AG10803 (cell line): ENCODE measurements at regions not wholly inside any gene's neighbourhood (a gene's known extent, or its start where the extent isn't known, plus 50 kb on each side); places are given as distances from the start of the nearest gene placed in this dataset.

Experiments
- DNase-seq: peaks from one replicate; pipeline ENCODE4 v3.0.0; 2010; ENCODE audit warnings: low read depth
- H3K4me3 ChIP-seq: 2 replicates; pipeline ENCODE4 v1.5.1; 2011; ENCODE audit warnings: mild to moderate bottlenecking, low read length, control low read depth
- TF ChIP-seq, protein P1 (sequence below): conservative IDR thresholded peaks from 2 replicates; pipeline ENCODE4 v1.5.1; 2011; ENCODE audit warnings: mild to moderate bottlenecking, low read length, control low read depth, inconsistent platforms

DNA sequence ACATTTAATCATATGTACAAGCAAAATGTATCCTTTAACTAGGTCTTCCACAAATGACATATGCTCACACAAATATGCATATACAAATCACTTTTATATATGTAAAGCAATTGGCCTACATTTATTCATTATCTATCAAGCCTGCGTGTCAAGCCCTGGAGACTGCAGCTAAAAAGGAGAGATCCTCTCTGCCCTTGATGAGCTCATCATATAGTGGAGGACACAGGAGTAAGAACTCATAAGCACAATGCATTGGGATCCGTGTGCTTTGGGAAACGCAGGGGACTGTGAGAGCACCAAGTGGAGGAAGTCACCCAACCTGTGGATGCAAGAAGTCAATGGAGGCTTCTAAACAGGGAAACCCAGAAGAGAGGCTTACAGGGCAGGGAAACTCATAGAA, 735.7 kb downstream of the BCL11B start:
- TF ChIP-seq, protein P1, sequence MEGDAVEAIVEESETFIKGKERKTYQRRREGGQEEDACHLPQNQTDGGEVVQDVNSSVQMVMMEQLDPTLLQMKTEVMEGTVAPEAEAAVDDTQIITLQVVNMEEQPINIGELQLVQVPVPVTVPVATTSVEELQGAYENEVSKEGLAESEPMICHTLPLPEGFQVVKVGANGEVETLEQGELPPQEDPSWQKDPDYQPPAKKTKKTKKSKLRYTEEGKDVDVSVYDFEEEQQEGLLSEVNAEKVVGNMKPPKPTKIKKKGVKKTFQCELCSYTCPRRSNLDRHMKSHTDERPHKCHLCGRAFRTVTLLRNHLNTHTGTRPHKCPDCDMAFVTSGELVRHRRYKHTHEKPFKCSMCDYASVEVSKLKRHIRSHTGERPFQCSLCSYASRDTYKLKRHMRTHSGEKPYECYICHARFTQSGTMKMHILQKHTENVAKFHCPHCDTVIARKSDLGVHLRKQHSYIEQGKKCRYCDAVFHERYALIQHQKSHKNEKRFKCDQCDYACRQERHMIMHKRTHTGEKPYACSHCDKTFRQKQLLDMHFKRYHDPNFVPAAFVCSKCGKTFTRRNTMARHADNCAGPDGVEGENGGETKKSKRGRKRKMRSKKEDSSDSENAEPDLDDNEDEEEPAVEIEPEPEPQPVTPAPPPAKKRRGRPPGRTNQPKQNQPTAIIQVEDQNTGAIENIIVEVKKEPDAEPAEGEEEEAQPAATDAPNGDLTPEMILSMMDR, result no peak
- DNase-seq, result no peak
- H3K4me3 ChIP-seq, result no peak overlapping the region

- no peak overlapping the region for H3K4me3 ChIP-seq
- no peak for DNase-seq
- TF ChIP-seq, protein P1, result no peak
These were observed 729.7 kb downstream of the BCL11B start for GRCh38 chr14:98542316-98542715.

DNA sequence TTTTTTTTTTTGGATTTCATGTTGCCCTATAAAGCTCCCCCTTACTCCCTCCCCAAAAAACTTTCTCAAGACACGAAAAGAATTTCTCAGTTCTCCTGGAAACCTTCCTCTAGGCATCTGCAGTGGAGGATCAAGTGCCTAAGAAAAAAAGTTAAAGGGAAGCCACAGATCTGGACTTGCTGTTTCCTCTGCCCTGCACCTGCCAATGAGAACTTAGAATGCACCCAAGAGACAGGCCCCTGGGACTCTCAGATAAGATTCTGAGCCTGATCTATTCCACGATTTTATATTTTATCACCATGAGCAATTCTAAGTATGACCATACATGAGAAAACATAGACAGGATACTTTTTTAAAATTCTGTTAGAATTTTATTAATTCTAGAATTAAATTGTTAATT, 728.9 kb downstream of the BCL11B start:
- TF ChIP-seq, protein P1, result no peak
- H3K4me3 ChIP-seq, result no peak overlapping the region
- DNase-seq, result no peak

GRCh38 chr14:98544174-98544573, 727.8 kb downstream of the BCL11B start:
- TF ChIP-seq, protein P1, result no peak
- DNase-seq, result no peak

DNA sequence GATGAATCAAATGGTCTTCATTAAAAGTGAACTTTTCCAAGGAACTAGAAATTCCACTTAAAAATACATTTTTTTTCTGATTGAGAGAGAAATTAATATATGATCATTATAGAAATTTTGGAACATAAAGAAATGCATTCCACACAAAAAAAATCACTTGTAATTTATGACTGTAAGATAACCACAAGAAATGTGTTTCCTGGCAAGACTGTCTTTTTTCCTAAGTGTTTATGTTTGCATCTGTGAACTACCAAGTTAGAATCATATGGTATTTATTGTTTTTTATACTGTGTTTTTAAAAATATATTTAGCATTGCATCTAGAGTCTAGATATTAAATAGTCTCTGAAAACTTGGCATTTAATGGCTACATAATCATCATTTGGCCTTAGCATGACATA, 726.8 kb downstream of the BCL11B start:
- no peak overlapping the region for H3K4me3 ChIP-seq
- TF ChIP-seq, protein P1, result no peak
- no peak for DNase-seq

More at GRCh38 chr14:98544174-98544573, 727.8 kb downstream of the BCL11B start:
- H3K4me3 ChIP-seq, result no peak overlapping the region

- no peak for DNase-seq
- TF ChIP-seq, protein P1, result no peak
- H3K4me3 ChIP-seq, result no peak overlapping the region
These were observed 723.8 kb downstream of the BCL11B start for GRCh38 chr14:98548071-98548686.

DNA sequence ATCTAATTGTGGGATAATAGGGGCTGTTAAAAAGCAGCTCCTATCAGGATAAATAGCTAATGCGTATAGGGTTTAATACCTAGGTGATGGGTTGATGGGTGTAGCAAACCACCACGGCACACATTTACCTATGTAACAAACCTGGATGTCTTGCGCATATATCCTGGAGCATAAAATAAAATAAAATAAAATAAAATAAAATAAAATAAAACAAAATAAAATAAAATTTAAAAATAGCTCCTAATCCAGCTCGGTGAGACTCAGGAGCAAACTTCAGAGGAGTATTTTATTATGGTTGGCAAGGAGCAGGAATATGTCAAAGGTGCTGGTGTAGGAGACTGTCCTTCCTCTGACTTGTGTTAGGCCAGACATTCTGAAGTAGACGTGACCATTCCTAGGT, 721.0 kb downstream of the BCL11B start:
- DNase-seq, result no peak
- TF ChIP-seq, protein P1, result no peak
- no peak overlapping the region for H3K4me3 ChIP-seq
